ENCODE measurements at regions not wholly inside any gene's neighbourhood (a gene's known extent, or its start where the extent isn't known, plus 50 kb on each side); places are given as distances from the start of the nearest gene placed in this dataset.

DNA sequence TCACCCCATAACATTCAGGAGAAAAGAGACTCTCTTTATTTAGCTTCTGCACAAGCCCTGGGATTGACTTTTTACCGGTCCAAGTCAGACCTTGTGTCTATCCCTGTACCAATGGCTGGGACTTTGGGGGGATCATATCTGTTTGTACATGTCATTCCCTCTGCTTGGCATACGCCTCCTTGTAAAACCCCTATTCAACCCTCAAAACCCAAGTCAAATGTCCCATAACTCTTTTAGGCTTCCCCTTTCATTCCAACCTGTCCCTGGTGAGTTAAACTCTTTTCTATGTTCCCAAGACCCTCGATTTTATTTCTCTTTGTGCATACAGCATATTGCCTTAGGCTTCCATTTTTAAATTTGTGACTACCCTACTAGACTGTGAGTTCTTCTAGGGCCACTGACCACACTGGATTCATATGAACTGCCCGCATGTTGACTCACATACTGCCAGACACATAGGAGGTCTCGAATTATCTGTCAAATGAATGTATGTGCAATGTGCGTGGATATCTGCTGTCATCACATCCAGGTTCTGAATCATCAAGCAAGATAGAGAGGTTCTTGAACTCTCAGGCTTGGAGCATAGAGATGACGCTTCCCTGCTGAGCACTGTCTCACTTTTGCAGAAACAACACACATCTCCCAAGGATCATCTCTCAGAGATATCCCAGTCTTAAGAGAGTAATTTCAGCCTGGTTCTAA lies 548.6 kb upstream of the TBX3 start:
- TF ChIP-seq CTCF (IDR thresholded peaks at IDR 0.05; ENCODE audit: low read depth, low read length) (no peak), POLR2A (IDR thresholded peaks at IDR 0.05; ENCODE audit: extremely low read depth, insufficient read length) (no peak)
- TF ChIP-seq, protein P1, sequence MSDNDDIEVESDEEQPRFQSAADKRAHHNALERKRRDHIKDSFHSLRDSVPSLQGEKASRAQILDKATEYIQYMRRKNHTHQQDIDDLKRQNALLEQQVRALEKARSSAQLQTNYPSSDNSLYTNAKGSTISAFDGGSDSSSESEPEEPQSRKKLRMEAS (IDR thresholded peaks at IDR 0.05; ENCODE audit: low read depth, low read length) = no peak
